ENCODE measurements at regions not wholly inside any gene's neighbourhood (a gene's known extent, or its start where the extent isn't known, plus 50 kb on each side); places are given as distances from the start of the nearest gene placed in this dataset.

- TF ChIP-seq CTCF (IDR thresholded peaks at IDR 0.05) = no peak
- H3K4me1 ChIP-seq = no peaks in the 10 kb centered on the region
- no peak overlapping the region for H3K4me2 ChIP-seq (ENCODE audit: low read length)
- no peak overlapping the region for H3K4me3 ChIP-seq (ENCODE audit: low read depth, low read length)
- no peaks in the 10 kb centered on the region for H3K9me3 ChIP-seq (ENCODE audit: control insufficient read depth, low read length)
- H3K79me2 ChIP-seq = no peaks in the 10 kb centered on the region
- no peaks in the 10 kb centered on the region for H3K27me3 ChIP-seq (ENCODE audit: control insufficient read depth, insufficient read depth, low read length)
- no peaks in the 10 kb centered on the region for H3K36me3 ChIP-seq (ENCODE audit: control insufficient read depth, insufficient read depth, low read length)
- H2AFZ ChIP-seq = no peak overlapping the region
- no peak overlapping the region for H3K9ac ChIP-seq
- no peak overlapping the region for H3K27ac ChIP-seq
These were observed 162.3 kb upstream of the PDE10A start for GRCh38 chr6:165825256-165825815.

GRCh38 chr6:165823609-165824326 lies 160.7 kb upstream of the PDE10A start:
- no peaks in the 10 kb centered on the region for H3K9me3 ChIP-seq (ENCODE audit: control insufficient read depth, low read length)
- no peak overlapping the region for H3K4me3 ChIP-seq (ENCODE audit: low read depth, low read length)
- no peaks in the 10 kb centered on the region for H3K27me3 ChIP-seq (ENCODE audit: control insufficient read depth, insufficient read depth, low read length)
- H3K4me2 ChIP-seq (ENCODE audit: low read length) = no peak overlapping the region
- no peak for TF ChIP-seq CTCF (IDR thresholded peaks at IDR 0.05)
- no peaks in the 10 kb centered on the region for H3K4me1 ChIP-seq
- no peaks in the 10 kb centered on the region for H3K36me3 ChIP-seq (ENCODE audit: control insufficient read depth, insufficient read depth, low read length)
- no peak overlapping the region for H2AFZ ChIP-seq
- no peak overlapping the region for H3K9ac ChIP-seq
- no peak overlapping the region for H3K27ac ChIP-seq
- H3K79me2 ChIP-seq = no peaks in the 10 kb centered on the region

GRCh38 chr6:165822501-165822900 lies 159.5 kb upstream of the PDE10A start:
- H3K4me2 ChIP-seq (ENCODE audit: low read length) = no peak overlapping the region
- no peak overlapping the region for H2AFZ ChIP-seq
- no peaks in the 10 kb centered on the region for H3K27me3 ChIP-seq (ENCODE audit: control insufficient read depth, insufficient read depth, low read length)
- no peak overlapping the region for H3K9ac ChIP-seq
- no peak overlapping the region for H3K4me3 ChIP-seq (ENCODE audit: low read depth, low read length)
- no peaks in the 10 kb centered on the region for H3K79me2 ChIP-seq
- H3K4me1 ChIP-seq = no peaks in the 10 kb centered on the region
- H3K9me3 ChIP-seq (ENCODE audit: control insufficient read depth, low read length) = no peaks in the 10 kb centered on the region
- H3K36me3 ChIP-seq (ENCODE audit: control insufficient read depth, insufficient read depth, low read length) = no peaks in the 10 kb centered on the region
- no peak overlapping the region for H3K27ac ChIP-seq
- TF ChIP-seq CTCF (IDR thresholded peaks at IDR 0.05) = no peak

- no peak overlapping the region for H3K27ac ChIP-seq
- no peak overlapping the region for H3K4me3 ChIP-seq (ENCODE audit: low read depth, low read length)
- H3K9ac ChIP-seq = no peak overlapping the region
- H3K27me3 ChIP-seq (ENCODE audit: control insufficient read depth, insufficient read depth, low read length) = no peaks in the 10 kb centered on the region
- H2AFZ ChIP-seq = no peak overlapping the region
- no peaks in the 10 kb centered on the region for H3K79me2 ChIP-seq
- H3K36me3 ChIP-seq (ENCODE audit: control insufficient read depth, insufficient read depth, low read length) = no peaks in the 10 kb centered on the region
- H3K4me2 ChIP-seq (ENCODE audit: low read length) = no peak overlapping the region
- TF ChIP-seq CTCF (IDR thresholded peaks at IDR 0.05) = no peak
- no peaks in the 10 kb centered on the region for H3K4me1 ChIP-seq
- H3K9me3 ChIP-seq (ENCODE audit: control insufficient read depth, low read length) = no peaks in the 10 kb centered on the region
These were observed 158.7 kb upstream of the PDE10A start for GRCh38 chr6:165821754-165822153.

GRCh38 chr6:165820934-165821333 lies 157.9 kb upstream of the PDE10A start:
- no peaks in the 10 kb centered on the region for H3K27me3 ChIP-seq (ENCODE audit: control insufficient read depth, insufficient read depth, low read length)
- no peak overlapping the region for H2AFZ ChIP-seq
- no peak overlapping the region for H3K4me3 ChIP-seq (ENCODE audit: low read depth, low read length)
- no peak overlapping the region for H3K4me2 ChIP-seq (ENCODE audit: low read length)
- no peak overlapping the region for H3K27ac ChIP-seq
- no peaks in the 10 kb centered on the region for H3K4me1 ChIP-seq
- H3K79me2 ChIP-seq = no peaks in the 10 kb centered on the region
- no peaks in the 10 kb centered on the region for H3K9me3 ChIP-seq (ENCODE audit: control insufficient read depth, low read length)
- no peaks in the 10 kb centered on the region for H3K36me3 ChIP-seq (ENCODE audit: control insufficient read depth, insufficient read depth, low read length)
- TF ChIP-seq CTCF (IDR thresholded peaks at IDR 0.05) = no peak
- no peak overlapping the region for H3K9ac ChIP-seq
